GM10266 (cell line): ENCODE measurements at regions not wholly inside any gene's neighbourhood (a gene's known extent, or its start where the extent isn't known, plus 50 kb on each side); places are given as distances from the start of the nearest gene placed in this dataset.
A peak's percentile ranks its signal among the peaks of the same experiment; 100 is the strongest.
"Not testable (repeated sequence)": the region's sequence is repeated elsewhere in the genome, so short reads cannot be mapped to it uniquely, and the experiment has no call there.

Experiments used
- DNase-seq: peaks from one replicate; pipeline ENCODE4 v3.0.0; 2012; ENCODE audit errors: extremely low spot score
- TF ChIP-seq, protein P1 (sequence below): IDR thresholded peaks from 2 replicates; pipeline ENCODE4 v1.5.1; 2012; ENCODE audit warnings: mild to moderate bottlenecking, low read depth; ENCODE audit not compliant: control insufficient read depth, insufficient read depth; ENCODE audit errors: missing control alignments

DNA sequence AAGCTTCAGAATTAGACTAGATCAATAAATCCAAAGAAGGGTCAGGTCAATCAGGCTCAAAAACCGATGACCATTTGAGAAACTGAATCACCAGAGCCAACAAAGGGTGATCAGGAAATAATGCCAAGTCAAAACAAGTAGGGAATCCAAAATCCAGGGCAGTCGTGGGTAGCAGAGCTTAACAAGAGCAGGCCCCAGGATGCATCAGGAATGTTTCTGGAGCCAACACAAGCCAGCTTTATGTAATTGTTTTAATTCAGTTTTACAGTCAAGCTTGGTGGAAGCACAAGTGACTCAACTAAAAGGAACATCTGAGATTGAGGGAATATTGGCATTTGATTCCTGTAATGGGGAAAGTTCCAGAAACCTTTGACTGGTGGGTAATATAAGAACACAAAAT lies 237.9 kb upstream of the EDA2R start:
- TF ChIP-seq, protein P1, sequence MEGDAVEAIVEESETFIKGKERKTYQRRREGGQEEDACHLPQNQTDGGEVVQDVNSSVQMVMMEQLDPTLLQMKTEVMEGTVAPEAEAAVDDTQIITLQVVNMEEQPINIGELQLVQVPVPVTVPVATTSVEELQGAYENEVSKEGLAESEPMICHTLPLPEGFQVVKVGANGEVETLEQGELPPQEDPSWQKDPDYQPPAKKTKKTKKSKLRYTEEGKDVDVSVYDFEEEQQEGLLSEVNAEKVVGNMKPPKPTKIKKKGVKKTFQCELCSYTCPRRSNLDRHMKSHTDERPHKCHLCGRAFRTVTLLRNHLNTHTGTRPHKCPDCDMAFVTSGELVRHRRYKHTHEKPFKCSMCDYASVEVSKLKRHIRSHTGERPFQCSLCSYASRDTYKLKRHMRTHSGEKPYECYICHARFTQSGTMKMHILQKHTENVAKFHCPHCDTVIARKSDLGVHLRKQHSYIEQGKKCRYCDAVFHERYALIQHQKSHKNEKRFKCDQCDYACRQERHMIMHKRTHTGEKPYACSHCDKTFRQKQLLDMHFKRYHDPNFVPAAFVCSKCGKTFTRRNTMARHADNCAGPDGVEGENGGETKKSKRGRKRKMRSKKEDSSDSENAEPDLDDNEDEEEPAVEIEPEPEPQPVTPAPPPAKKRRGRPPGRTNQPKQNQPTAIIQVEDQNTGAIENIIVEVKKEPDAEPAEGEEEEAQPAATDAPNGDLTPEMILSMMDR, result no peak
- DNase-seq, result no peak

DNA sequence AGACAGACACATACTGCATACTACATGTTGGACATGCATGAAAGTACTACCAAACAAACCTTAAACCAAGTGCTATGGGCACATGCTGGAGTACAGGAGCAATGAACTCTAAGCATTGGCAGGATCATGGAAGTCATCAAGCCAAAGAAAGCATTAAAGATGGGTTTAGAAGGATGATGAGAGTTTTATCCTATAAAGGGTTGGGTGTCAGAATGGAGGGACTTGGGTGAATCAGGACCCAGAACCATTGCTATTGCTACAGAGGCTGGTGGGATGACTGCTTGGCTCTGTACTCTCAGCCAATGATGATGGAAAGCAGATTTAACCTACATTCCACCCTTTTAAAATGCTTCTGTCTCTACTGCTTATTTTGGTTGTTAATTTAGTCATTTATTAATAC lies 233.9 kb upstream of the EDA2R start:
- TF ChIP-seq, protein P1, result no peak
- no peak for DNase-seq

DNA sequence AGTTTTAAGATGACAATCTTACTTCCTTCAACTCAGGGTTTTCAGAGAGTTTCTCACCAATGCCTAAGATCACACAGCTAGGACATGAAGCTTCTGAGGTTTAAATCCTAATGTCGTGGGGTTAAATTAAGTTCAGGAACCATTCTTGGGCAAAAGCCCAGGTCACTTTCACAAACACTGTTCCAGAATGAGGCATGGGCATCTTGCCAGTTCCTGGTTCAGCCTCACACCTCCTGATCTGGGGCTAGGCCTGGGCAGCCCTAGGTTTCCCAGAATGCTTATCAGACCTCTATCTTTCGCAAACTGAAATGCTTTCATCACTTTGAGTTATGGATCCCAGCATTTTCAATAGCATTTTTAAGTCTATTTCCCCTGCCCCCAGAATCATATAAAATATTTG lies 224.8 kb upstream of the EDA2R start:
- DNase-seq, result no peak
- TF ChIP-seq, protein P1, result no peak

DNA sequence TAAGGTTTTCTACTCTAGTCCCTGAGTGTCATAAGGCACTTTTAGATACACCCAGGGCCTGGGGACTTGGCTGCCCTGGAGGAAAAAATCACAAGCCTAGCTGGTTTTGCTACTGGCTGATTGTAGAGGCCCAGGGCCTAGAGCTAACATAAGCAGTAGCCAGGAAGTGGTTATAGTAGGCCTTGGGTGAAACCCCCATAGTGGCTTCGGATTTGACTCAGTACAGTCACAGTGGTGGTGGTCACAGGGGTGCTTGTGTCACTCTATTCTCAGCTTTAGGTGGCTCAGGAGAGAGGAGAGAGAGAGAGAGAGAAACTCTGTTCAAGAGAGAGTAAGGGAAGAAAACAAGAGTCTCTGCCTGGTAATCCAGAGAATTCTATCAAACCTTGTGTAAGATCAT lies 194.5 kb upstream of the EDA2R start:
- DNase-seq, result peak; percentile 1
- TF ChIP-seq, protein P1, result no peak

DNA sequence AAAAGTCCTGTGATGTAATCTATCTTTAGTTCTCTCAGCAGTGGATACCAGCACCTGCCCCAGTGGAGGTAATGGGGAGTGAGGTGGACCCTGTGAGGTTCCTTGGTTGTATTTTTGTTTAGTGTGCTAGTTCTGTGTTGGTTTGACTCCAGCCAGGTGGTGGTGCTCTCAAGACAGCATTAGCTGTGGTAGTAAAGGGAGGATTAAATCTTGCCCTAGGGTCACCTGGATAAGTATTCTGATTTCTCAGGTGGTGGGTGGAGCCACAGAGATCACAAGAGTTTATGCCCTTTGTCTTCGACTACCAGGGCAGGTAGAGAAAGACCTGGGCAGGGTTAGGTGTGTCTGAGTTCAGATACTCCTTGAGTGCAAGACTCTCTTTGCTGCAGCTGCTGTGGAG lies 176.3 kb upstream of the EDA2R start:
- no peak for DNase-seq
- TF ChIP-seq, protein P1, result no peak

DNA sequence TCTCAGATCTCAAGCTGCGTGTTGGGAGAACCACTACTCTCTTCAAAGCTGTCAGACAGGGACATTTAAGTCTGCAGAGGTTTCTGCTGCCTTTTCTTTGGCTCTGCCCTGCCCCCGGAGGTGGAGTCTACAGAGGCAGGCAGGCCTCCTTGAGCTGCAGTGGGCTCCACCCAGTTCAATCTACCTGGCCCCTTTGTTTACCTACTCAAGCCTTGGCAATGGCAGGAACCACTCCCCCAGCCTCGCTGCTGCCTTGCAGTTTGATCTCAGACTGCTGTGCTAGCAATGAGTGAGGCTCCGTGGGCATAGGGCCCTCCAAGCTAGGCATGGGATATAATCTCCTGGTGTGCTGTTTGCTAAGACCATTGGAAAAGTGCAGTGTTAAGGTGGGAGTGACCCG lies 155.6 kb upstream of the EDA2R start:
- not testable (repeated sequence) for DNase-seq

DNA sequence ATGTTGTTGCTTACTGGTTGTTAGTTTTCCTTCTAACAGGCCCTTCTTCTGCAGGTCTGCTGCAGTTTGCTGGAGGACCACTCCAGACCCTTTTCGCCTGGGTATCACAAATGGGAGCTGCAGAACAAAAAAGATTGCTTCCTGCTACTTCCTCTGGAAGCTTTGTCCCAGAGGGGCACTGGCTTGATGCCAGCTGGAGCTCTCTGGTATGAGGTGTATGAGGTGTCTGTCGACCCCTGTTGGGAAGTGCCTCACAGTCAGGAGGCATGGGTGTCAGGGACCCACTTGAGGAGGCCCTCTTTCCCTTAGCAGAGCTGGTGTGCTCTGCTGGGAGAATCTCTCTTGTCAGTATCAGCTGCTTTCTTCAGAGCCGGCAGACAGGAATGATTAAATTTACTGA lies 127.4 kb upstream of the EDA2R start:
- TF ChIP-seq, protein P1, result no peak
- no peak for DNase-seq

DNA sequence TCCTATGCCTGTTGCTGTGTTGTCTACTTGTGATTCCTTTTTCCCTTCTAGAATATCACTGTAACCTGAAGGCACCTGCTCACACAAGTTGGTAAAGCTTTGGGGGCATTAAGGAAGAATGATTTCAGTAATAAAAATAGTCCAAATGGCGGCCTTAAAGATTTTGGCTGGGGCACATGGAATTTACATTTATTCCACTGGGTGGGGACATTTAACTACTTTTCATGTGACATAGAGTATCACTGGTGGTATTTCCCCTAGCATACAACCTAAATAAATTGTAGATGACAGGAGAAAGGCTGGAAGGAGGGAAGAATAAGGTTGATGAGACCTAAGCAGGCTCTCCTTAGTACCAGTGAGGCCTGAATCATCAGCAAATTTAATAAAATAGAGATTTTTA lies 121.8 kb upstream of the EDA2R start:
- no peak for DNase-seq
- TF ChIP-seq, protein P1, result peak; percentile 17
